ENCODE measurements at regions not wholly inside any gene's neighbourhood (a gene's known extent, or its start where the extent isn't known, plus 50 kb on each side); places are given as distances from the start of the nearest gene placed in this dataset.

DNA sequence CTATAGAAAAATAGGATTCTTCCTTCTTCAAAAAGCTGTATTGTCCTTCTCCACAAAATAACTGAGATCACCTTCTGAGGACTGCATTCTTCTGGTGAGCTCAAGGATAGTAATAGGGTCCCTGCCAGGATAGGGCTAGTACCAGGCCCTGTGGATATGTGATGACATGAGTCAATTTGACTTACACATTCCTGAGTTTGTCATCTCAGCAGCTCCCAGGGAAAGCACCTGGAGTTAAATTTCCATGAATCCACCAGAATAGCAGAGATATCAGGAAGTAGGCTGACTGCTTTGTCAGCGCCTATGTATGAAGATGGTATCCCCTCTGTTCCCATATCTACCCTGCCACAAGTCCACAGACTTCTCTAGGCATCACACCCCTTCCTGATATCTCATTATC lies 225.8 kb downstream of the PMP22 start:
- no peak for DNase-seq (ENCODE audit: low spot score)

DNA sequence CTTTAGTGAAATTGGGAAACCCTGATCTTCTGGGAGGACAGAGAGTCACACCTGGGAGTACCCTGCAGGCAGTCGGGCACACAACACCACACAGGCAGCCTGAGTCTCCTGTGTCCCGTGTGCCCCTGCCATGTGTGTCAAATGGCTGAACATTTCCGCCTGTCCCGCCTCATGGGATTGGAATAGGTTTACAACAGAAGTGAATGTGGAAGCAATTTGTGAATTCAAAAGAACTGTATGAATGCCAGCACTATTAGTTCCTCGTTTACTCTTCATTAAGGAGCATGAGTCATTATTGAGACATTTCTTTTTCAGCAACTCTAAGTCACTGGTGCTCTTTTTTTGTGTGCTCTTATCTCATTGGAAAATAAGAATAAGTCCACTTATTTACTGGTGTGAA lies 226.5 kb downstream of the PMP22 start:
- DNase-seq (ENCODE audit: low spot score) = peak; percentile 63

DNA sequence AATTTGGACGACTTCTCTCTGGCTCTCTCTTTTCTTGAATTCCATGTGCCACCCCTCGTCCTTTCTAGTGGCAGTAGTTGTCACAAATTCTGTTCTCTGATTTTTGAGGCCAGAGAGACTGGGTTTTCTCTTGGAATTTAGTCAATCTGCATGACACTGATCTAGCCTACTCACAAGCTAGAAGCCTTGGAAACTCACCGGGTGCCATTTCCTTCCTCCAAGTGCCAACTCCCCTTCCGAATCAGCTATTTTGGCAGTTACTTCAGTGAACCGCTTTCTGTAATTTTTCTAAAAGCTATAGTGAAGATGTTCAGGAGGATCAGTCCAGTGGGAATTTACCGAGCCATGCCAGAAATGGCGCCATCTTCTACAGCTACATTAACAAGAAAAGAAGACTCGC lies 228.9 kb downstream of the PMP22 start:
- DNase-seq (ENCODE audit: low spot score) = no peak

DNA sequence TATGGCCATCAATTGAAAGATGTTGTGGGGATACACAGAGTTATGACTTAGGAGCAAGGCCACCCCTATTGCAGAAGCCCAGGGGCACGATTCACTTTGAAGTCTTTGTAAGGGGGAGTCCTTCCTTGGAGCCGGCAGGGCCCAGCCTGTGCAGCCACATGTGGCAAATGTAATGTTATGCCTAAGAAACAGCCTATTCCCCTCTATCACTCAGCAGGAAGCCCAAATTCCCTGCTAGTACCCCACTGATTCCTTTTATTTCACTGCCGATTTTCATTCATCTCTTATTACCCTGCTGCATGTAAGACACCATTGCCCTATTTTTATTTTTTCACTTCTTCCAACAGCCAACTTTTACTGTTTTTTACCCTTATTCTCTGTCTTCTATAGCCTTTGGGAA lies 233.2 kb downstream of the PMP22 start:
- DNase-seq (ENCODE audit: low spot score) = no peak

DNA sequence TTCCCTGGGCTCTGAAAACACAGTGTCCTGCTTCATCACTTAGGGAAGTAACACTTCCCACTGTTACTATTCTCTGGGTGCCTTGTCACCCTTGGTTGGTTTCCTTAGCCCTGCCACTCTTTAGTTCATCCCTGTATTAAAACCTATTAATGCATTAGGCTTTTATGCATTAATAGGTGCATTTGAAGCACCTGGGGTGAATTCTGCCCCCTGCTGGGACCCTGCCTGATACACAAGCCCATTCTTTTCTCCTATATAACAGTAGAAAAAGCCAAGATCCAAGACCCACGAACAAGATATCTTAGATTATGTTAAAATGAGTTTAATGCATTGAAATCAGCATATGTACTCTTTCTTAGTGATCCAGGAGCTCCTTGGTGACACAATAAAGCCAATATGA lies 235.7 kb downstream of the PMP22 start:
- DNase-seq (ENCODE audit: low spot score) = no peak

DNA sequence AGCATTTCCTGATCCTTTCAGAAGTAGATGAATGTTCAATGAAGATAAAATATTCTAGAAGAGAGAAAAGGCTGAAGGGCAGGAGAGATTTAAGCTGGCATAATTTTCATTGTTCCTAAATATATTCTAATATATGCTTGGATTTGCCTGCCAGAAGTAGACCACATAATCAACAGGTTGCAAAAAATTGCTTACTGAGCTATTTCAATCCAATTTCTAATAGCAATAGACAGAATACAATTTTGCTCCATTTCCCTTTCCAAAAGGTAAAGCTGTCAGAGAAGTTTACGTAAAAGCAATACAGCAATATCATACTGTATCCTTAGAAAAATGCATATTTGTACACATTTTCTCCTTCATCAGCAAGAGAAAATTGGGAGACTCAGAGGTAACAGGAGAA lies 237.3 kb downstream of the PMP22 start:
- DNase-seq (ENCODE audit: low spot score) = no peak

DNA sequence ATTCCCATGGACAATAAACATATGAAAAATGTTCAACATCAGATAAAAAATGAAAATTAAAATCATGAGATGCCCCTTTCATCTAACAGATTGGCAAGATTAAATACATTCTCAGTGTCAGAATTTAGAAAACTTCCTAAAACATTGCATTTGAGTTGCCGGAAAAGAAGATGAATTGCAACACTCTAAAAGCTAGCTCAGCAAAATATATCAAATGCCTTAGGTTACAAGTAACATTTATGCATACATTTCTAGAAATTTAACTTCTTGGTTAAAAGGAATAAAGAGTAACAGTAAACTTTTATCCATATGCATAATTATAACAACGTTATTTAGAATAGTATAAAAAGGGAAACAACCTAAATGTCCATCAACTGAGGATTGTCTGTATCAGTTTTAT lies 239.0 kb downstream of the PMP22 start:
- no peak for DNase-seq (ENCODE audit: low spot score)

DNA sequence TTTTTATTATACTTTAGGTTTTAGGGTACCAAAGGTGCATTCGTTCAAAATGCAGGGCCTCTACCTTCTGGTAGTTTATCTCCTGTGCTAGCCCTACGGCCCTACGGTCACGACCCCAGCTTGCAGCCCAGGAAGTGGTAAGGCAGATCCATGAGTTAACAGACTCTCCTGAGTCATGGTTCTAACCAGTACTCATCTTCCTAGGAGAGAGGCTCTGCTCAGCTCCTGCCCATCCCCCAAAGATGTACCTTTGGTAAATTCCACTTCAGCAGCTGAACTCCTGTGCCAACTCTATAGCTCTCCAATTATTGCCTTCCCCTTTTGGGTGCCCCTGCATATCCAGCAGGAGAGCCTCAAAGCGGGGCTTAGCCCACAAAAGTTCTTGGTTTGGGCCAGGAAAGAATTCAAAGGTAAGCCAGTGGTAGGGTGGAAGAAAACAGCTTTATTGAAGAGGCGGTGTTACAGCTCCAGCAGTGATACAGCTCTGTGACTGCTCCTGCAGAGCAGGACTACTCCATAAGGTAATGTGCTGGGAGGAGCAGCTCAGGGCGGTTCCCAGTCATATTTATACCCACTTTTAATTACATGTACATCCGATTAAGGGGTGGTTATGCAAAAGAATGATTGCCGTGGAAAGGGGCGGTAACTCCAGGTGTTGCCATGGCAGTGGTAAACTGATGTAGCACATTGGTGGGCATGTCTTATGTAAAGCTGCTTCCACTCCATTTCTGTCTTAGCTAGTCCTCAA lies 241.4 kb downstream of the PMP22 start:
- no peak for DNase-seq (ENCODE audit: low spot score)

DNA sequence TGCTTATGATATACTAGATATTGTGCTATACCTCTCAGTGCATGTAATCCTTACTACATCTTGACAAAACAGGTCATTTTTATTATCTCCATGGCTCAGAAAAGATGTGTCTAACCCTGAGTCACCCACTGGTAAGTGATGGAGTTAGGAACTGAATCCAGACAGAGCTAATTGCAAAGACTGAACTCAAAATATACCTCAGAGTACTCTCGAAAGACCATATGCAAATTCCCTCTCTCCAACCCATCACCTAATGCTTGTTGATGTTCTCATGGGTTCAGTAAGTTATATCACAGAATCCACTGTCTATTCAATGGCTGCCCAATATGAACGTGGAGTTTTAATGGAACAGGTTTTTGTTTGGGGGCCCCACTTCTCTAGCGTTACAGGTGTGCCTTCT lies 246.0 kb downstream of the PMP22 start:
- no peak for DNase-seq (ENCODE audit: low spot score)

DNA sequence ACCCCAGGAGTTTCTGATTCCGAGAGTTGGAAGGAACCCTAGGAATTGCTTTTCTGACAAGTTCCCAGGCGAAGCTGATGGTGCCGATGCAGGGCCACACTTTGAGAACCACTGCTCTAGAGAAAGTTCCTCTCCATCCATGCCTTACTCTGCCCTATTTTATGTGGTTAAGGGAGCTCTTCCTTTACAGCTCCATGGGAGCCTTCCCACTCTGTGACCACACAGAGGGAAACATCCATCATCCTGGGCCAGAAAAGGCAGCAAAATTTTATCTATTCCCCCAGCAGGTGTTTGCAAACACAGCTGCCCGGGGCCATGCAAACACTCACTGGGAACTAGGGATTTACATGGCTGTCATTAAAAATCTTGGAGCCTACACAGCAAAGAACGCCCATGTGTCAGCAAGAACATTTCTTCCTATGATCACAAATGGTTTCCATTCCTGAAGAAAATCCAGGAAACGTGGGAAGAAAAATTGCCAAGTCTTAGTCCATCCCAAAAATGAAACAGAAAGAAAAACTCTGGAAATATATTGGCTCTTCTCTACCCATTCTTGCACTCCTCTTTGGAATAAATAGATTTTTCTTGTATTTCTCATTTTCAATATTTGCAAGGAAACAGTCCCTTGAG lies 252.7 kb downstream of the PMP22 start:
- DNase-seq (ENCODE audit: low spot score) = peak; percentile 25

DNA sequence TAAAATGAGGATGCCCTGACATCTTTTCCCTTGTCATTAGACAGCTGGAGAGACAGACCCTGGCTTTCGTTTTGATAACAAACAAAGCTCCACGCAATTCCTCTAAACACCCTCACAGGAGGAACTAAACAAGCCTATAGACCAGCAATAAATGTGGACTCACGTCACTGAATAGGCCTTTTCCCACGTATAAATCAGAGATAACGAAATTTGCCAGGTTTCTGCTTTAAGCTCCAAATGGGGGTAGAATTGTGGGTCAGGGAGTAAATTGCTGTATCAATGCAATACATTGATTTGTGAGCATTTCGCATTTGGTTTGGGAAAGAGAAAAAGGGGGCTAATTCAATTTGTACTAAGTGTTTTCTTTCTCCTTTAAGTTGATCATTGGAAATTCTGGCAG lies 256.0 kb downstream of the PMP22 start:
- no peak for DNase-seq (ENCODE audit: low spot score)

DNA sequence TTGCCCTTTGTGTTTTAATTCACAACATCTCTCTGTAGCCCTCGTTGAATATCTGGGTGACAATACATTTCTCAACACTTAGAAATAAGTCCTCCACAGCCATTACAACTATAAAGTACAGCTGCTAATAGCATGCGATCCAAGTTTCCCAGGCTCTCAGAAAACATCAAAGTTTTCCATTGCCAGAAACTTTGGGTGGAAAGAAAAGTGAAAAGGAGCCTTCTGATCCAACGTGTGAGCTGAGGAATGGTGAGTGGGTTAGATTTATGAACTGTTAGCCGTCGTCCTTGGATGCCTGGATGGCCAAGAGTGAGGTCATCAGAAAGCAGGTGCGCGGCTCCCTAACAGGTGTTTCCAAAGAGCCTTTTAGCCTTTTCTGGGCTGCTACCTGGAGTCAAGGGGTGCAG lies 258.0 kb downstream of the PMP22 start:
- DNase-seq (ENCODE audit: low spot score) = no peak

DNA sequence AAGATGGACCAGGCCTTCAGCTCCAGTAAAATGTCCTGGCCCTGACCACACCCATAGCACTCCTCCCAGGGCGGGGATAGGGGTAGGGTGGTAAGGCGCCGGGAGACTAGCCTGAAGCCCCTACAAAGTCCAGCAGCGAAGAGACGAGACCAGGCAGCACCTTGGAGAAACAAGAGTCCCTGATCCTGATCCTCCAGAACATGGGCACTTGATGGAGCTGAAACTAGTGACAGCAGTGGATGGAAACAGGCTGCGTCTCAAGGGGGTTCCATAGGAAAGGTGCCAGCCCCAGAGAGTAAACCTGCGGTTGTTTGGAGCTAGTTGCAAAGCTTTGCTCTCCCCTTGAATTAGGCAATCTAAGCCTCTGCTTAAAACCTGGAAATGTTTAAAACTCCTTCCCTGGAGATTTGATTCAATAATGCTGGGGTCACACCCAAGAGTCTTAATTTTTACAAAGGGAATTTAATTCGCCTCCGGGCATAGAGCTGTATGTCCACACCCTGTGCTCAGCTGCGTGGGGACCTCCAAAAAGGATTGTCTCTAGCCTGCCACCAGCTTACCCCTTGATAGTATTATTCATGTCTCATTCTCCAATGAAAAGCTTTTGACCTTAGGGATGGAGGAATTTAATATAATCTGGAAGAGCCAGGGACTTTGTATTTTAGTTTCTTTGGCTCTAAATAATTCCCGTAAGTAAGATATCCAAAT lies 258.6 kb downstream of the PMP22 start:
- no peak for DNase-seq (ENCODE audit: low spot score)

DNA sequence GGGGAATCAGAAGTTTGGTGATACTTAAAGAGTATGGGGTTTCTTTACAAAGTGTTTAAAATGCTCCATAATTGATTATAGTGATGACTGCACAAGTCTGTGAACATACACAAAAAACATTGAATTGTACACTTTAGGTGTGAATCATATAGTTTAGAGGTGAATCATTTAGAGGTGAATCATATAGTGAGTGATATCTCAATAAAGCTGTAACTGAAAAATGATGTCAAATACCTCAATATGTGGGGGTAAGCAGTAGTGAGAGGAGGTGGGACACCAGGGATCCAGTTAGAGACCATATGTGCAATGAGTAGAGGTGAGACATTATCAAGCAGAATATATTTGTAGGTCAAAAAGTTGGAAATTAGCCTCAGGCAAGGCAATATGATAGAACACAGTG lies 264.5 kb downstream of the PMP22 start:
- no peak for DNase-seq (ENCODE audit: low spot score)

DNA sequence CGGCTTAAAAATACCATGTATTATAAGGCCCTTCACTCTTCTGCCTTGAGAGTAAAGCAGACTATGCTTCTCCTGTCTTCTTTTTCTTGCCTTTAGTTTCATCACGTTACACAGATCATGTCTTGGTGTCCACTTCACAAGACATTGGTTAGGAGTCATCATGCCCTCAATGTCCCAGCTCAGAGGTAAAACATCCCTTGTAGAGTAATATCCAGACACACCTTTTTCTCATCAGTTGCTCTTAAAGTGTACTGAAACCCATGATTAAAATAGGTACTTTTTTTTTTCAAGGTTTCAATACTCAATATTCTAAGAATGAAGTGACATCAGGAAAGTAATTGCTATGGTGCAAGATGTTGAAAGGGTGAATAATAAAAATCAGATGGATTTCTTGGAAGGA lies 267.8 kb downstream of the PMP22 start:
- no peak for DNase-seq (ENCODE audit: low spot score)

DNA sequence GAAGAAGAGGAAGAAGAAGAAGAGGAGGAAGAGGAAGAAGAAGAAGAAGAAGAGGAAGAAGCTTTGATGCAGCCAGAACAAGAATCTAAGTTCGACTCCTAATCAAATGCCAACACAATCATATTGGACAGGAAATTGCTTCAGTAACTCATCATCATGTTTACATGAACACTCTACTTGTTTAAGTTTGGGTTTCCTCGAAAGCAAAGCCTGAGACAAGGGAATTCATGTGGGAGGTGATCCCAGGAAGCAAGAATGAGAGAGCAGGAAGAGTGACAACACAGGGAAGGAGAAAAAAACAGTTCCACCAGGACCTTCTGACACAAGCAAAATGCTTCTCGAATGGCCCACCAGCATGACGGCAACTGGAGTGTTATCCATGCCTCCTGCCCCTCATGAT lies 279.0 kb downstream of the PMP22 start:
- no peak for DNase-seq (ENCODE audit: low spot score)

DNA sequence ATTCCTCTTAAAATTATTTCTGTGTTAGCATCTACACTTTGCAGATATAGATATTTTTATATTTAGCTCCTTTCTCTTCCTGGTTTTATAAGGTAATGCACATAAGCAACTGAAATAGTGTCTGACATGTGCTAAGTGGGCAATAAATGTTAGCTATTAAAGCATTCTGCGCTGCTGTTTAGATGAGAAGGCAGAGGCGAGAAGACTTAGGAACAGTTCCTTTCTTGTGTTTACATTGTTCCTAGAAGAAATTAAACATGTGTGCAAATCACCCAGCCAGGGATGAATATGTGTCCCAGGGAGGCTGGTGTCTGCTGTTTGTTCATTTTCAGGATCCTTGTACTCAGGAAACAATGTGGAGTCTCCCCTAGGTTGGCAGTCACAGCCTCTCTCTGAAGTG lies 292.3 kb downstream of the PMP22 start:
- no peak for DNase-seq (ENCODE audit: low spot score)

DNA sequence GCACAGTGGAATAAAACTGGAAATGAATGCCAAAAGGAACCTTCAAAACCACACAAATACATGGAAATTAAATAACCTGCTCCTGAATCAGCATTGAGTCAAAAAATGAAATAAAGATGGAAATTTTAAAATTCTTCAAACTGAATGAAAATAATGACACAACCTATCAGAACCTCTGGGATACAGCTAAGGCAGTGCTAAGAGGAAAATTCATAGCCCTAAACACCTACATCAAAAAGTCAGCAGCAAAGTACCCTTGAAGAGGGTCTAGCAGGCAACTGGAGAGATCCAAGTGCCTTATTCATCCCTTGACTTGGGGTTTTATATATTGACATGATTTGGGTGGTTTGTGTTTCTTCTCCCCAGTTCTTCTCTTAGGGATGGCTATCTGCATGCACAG lies 294.1 kb downstream of the PMP22 start:
- DNase-seq (ENCODE audit: low spot score) = no peak

DNA sequence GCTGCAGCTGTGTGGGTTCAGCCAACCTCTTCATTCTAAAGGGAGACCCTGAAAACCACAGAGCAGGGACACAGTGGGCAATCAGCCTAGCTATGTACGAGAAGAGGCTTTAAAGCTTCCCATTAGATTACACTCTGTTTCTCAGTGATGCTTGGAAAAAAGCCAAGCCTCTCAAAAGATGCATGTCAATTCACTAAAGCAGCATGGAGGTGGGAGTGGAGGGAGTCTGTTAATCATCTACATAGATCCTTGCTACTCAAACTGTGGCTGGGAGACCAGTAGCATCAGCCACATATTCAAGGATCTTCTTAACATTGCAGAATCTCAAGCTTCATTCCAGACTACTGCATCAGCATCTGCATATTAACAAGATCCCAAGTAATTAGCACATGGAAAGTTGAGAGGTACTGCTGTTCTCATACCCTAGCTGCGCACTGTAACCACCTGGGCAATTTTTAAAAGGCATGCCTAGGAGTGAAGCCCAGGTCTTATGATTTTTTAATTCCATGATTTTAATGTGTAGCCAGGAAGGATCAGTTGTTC lies 305.9 kb downstream of the PMP22 start:
- no peak for DNase-seq (ENCODE audit: low spot score)

DNA sequence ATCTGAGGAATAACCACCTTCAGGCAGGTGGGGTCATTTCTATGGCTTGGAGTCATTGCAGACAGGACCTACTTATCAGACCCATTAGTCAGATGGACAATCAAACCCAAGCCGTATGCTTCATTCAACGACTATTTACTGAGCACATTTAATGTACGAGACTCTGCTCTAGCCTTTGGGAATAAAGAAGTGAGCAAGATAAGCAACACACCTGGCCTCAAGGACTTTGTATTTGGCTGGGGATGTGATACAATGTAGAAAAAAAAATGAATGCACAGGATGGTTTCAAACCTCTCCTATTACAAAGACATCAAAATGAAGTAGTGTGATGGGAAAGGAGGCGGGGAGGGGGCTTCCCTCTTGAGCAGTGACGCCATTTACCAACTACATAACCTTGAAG lies 311.7 kb downstream of the PMP22 start:
- no peak for DNase-seq (ENCODE audit: low spot score)

DNA sequence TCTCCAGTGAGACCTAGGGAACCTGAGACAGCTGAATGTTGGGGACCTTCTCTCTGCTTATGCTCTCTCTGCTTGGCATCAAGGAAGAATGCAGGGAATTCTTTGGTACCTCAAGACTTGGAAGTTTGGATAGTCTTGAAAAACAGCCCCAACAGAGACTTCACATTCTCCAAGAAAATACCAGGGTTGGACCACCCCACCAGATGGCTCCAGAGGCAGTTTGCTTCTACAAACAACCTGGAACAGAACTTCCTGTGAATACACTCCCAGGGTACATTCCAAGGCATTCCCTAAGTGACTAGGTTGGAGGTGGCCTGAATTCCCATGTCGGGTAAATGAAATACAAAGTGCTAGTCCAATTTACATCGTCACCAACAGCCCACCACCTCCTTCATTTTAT lies 314.4 kb downstream of the PMP22 start:
- DNase-seq (ENCODE audit: low spot score) = no peak

DNA sequence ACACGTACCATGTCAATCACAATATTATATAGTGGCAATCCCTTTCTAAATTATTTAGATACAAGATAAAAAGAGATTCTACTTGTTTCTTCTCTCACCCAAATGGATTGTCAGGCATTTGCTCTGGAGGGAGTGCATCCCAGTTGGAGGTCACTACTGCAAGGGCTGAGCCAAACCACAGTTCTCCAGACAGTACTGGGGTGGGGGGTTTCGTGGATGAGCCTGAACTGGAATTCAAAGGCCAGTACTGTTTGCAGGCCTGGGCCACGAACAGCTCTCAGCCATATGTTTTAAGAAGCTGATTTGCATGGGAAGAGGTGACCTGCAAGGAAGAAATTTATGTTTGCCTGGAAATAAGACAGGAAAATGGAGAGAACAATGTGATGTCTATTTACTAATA lies 314.9 kb downstream of the PMP22 start:
- peak; percentile 51 for DNase-seq (ENCODE audit: low spot score)

DNA sequence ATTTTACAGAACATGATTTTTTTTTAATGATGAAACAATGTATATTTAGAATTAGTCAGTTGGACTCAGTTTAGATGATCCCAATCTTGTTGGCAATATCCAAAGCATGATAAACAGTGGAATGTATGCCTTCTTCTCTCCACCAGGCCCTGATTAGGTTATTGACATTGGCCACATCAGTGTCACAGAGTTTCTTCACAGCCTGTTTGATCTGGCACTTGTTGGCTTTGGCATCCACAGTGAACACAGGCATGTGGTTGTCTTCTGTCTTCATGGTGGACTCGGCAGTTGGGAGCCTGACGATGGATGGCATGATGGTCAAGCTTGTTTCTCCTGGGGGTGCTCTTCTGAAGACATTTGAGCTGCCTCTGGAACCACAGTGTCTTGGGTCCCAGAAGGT lies 317.5 kb downstream of the PMP22 start:
- no peak for DNase-seq (ENCODE audit: low spot score)

Data from GM03348 (cell line).